MM.1S (cell line): ENCODE measurements at regions not wholly inside any gene's neighbourhood (a gene's known extent, or its start where the extent isn't known, plus 50 kb on each side); places are given as distances from the start of the nearest gene placed in this dataset.

ENCODE experiments used
- CTCF ChIP-seq: fragments of 300-600 bp; sonication (generic); IDR thresholded peaks from 2 replicates; pipeline ENCODE4 v1.5.1; 2016; ENCODE audit warnings: antibody characterized with exemption, low read length, mixed read lengths
- EZH2 ChIP-seq: fragments of 300-600 bp; sonication (generic); optimal IDR thresholded peaks from 2 replicates; pipeline ENCODE3; 2017; ENCODE audit warnings: low read depth, mild to moderate bottlenecking, antibody characterized with exemption, low read length, mixed read lengths
- EZH2phosphoT487 ChIP-seq: fragments of 300-600 bp; sonication (generic); IDR thresholded peaks from 2 replicates; pipeline ENCODE4 v1.6.1; 2018; ENCODE audit warnings: antibody characterized with exemption, low read length

- TF ChIP-seq CTCF (no peak), EZH2 (no peak), EZH2phosphoT487 (no peak)
These were observed 305.1 kb downstream of the NPHP4 start for GRCh38 chr1:5686925-5687706.
